NCI-H460 (cell line): ENCODE measurements at regions not wholly inside any gene's neighbourhood (a gene's known extent, or its start where the extent isn't known, plus 50 kb on each side); places are given as distances from the start of the nearest gene placed in this dataset.
"Not testable (repeated sequence)": the region's sequence is repeated elsewhere in the genome, so short reads cannot be mapped to it uniquely, and the experiment has no call there.

Source experiments
- DNase-seq: peaks from one replicate; pipeline ENCODE4 v3.0.0-alpha.2; 2016; ENCODE audit warnings: low read depth; ENCODE audit errors: extremely low read depth

DNA sequence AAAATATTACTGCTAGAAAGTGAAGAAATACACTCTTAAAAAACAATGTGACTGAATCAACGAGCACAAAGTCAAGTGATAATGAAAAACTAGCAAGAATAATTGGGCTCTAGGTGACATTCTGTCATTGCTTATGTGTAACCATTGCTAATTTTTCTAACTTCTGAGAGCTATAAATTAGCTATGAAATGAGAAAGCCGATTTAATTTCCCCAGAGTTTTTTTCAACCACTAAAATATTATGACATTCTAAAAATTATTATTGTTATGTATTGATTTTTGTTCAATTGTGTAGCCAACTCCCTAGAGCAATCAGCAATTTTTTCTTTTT, 458.6 kb upstream of the ATXN8OS start:
- DNase-seq, result no peak

GRCh38 chr13:69648340-69649062, 459.1 kb upstream of the ATXN8OS start:
- DNase-seq, result no peak

GRCh38 chr13:69644447-69644846, 463.2 kb upstream of the ATXN8OS start:
- DNase-seq, result no peak

DNA sequence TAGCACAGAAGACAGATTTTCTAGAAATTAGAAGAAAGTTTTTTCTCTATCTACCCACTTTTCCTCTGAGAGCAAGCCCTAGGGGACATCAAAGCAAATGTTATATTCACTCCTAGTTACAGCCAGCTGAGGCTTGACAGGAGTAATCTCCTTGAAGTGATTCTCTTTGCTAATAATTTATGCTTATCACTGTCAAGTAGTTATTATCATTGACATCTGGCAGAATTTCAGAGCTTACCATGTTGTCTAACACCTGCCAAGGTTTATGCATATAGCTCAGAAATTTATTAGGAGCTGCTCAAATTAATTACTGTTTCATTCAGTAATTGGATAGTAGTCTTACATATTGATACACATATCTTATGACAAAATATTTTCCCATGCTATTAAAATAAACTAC, 465.9 kb upstream of the ATXN8OS start:
- no peak for DNase-seq

- DNase-seq, result no peak
These were observed 474.6 kb upstream of the ATXN8OS start for GRCh38 chr13:69633044-69633443.

GRCh38 chr13:69623973-69624372, 483.7 kb upstream of the ATXN8OS start:
- DNase-seq, result no peak

DNA sequence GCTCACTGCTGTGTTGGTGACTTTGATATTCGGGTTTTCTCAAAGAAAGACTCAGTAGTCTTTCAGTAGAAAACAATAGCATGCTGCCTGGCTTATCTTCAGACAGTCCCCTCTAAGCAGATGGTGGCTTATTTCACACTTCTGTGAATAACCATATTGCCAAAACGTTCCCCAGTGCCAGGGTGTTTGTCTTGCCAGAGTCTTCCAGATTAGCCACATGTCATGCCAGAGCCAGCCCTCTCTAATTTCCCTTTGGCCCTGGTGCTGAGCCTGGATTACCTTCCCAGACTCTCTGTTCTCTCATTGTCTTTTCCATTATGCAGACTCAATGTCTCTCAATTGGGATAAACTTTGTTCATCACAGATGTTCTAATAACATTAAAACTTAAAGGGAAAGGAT, 488.0 kb upstream of the ATXN8OS start:
- DNase-seq, result no peak

DNA sequence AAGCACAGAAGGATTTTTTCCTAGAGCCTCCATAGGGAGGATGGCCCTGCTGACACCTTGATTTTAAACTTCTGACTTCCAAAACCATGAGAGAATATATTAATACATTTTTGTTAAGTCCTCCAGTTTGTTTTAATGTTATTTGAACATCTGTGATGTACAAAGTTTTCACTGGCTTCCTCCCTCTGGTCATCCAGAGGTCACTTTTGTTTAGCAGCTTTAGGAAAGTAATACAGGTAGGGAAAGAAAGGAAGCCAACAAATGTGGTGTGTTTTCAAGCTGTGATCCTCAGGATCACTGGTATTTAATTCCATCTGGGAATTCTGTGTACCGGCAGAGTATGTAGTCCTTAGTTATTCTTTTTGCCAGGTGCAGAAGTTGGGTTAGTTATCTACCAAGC, 488.8 kb upstream of the ATXN8OS start:
- DNase-seq, result no peak

GRCh38 chr13:69618393-69618792, 489.2 kb upstream of the ATXN8OS start:
- DNase-seq, result no peak

GRCh38 chr13:69617587-69617986, 490.0 kb upstream of the ATXN8OS start:
- no peak for DNase-seq

GRCh38 chr13:69616396-69616795, 491.2 kb upstream of the ATXN8OS start:
- no peak for DNase-seq

DNA sequence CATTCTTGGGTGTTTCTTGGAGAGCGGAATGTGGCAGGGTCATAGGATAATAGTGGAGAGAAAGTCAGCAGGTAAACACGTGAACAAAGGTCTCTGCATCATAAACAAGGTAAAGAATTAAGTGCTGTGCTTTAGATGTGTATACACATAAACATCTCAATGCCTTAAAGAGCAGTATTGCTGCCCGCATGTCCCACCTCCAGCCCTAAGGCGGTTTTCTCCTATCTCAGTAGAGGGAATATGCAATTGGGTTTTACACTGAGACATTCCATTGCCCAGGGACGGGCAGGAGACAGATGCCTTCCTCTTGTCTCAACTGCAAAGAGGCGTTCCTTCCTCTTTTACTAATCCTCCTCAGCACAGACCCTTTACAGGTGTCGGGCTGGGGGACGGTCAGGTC, 492.6 kb upstream of the ATXN8OS start:
- DNase-seq, result not testable (repeated sequence)

GRCh38 chr13:69604698-69605097, 502.9 kb upstream of the ATXN8OS start:
- DNase-seq, result no peak

DNA sequence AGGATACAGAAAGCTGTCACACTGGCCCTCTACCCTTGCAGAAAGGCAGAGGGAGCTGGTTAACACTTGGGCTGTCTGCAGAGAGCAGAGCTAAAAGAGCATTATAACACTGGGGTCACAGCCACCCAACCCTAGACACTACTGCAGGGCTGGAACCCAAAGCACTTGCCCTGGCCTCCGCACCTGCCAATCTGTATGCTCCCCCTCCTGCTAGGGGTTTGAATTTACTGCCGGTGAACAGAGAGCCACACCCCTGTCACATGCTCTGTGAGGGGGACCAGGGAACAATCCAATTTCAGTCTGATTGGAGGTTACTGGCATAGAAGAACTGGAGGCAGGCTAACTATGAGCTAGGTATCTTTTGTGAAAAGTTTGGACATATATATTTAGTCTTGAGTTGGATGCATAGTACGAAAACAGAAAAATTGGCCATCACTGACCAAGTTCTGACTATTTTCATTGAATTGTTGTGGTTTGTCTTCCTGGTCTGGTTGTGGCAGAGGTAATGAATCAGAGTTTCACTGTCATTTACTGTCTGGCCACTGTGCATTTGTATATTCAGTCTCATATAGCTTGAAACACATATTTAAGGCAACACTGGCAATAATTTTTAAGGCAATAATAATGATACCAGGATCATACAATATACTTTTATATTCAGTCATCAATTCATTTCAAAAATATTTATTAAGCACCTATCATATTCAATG, 504.3 kb upstream of the ATXN8OS start:
- DNase-seq, result no peak

DNA sequence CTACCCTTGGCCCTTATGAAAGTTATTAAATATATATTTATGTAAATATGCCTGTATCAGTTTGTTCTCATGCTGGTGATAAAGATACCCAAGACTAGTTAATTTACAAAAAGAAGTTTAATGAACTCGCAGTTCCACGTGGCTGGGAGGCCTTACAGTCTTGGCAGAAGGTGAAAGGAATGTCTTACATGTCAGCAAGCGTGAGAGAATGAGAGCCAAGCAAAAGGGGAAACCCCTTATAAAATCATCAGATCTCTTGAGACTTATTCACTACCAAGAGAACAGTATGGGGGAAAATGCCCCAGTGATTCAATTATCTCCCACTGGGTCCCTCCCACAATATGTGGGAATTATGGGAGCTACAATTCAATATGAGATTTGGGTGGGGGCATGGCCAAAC, 506.0 kb upstream of the ATXN8OS start:
- no peak for DNase-seq

- DNase-seq, result no peak
These were observed 506.8 kb upstream of the ATXN8OS start for GRCh38 chr13:69600811-69601210.

DNA sequence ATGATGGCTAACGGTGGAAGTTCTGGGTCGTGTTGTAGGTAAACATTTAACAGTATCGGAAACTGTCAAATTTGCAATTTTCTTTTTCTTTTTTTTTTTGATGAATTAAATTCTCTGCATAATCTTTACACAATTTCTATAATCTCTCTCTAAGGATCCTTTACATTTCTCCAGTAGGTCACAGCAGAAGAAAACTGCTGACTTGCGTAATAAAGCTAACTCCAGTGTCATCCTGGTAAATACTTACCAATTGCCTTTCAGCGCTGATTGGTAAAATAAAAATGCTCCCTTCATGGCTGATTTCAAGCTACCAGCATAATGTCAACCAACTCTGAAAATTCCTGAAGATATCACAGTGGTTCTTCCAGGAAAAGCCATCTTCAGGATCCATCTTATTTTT, 510.5 kb upstream of the ATXN8OS start:
- DNase-seq, result no peak

DNA sequence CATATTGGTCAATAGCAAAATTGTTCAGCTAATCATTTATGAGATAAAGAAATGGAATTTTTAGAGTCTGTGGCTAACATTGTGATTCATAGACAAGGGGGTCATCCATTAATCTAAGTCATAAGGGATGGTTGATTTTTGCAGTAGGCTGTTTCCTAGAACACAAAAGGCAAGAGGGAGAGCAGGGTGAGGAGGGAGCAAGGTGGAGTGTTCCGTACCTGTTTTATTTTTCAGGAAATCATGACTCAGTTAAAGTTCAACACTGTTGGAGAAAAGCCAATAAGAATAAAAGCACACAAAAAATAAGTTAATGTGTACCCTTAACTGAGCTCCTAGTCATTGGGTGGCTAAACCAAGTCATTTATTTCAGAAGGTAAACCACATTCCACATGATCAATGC, 512.4 kb upstream of the ATXN8OS start:
- no peak for DNase-seq

DNA sequence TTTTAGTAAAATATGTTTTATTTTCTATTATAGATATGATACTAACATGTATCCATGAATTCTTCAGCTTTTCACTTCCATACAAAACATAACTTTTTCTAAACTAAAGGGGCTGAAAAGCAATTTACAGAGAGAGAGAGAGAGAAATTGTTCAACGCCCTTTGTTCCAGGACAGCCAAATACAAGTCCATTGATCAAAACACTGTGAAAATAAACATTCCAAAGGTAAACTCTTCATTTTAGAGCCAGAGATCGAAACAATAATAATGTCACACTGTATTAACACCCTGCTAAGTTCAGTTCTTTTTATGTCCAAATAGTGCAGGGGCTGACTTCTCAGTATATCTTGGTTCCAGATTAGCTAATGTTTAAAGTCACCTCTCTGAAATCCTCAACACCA, 516.2 kb upstream of the ATXN8OS start:
- DNase-seq, result no peak

DNA sequence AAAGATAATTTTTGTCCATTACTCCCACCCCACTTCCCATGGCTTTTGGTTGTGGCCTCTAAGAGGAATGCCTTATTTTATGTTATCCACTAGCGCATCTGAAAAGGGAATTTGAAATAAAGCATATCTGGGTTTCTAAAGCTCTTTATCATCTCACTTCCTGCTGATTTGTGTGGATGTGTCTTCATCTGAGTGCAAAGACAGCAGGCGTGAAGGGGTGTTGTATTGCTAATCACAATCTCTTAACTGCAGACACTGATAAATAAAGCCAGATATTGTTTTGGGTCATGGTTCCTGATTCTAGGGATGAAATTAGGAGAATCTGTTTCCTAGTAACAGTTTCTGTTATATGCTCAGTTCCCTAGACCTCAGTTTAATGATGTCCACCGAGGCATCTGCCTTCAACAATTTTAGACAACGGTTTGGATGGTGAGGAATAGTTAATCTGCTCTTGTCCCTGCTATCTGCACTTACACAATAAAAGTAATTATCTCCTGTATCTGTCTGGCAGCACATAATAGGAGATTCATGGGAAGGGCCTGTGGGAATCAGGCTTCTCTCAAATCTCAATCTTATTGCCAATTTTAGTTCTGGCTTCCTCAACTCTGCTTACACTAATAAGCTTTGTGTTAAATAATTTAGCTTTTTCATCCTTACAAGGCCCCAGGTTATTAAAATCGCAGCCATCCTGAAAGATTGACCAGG, 517.9 kb upstream of the ATXN8OS start:
- no peak for DNase-seq

DNA sequence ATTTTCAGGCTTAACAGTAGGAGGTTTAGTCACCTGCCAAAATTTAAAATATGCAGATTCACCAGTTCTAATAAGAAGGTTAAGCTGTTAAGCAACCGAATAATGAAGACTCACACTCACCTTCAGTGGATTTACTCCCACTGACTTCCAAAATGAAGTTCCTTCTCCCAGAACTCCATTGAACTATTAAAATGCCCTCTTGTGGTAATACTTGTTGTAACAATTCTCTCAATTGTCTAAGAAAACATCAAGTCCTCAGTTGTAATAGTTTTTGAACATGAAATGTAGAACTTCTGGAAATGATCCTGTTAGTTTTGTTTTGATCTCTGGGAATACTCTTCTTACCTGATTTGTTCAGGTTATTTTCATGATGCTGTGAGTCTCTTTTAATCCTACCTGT, 522.0 kb upstream of the ATXN8OS start:
- no peak for DNase-seq

DNA sequence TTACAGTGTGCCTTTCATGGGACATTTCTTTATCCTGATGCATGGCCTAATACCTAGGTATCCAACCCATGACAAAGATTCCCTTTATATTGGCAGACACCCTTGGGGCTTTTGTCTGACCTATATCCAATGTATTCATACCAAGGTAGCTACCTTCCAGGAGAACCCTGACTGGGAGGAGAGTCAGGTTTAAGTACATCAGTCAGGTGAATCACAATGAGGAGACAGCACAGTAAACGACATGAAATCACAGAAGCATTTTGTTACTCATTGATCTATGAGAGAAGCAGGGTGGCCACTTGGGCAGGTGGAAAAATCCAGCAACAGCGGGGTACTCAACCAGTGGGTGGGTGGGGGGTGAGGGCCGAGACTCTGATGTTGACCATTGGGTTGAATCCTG, 527.4 kb upstream of the ATXN8OS start:
- DNase-seq, result no peak
